ENCODE measurements at regions not wholly inside any gene's neighbourhood (a gene's known extent, or its start where the extent isn't known, plus 50 kb on each side); places are given as distances from the start of the nearest gene placed in this dataset.
"Not testable (repeated sequence)": the region's sequence is repeated elsewhere in the genome, so short reads cannot be mapped to it uniquely, and the experiment has no call there.

GRCh38 chrX:39791691-39792090 is 306.1 kb downstream of the BCOR start:
- whole genome bisulfite sequencing, 2 donors, result 80 to 100% methylated on average over 4 of the region's 6 CpGs
- no peak for TF ChIP-seq CTCF (IDR thresholded peaks at IDR 0.05)
- no peak for TF ChIP-seq POLR2A (IDR thresholded peaks at IDR 0.05)
- H3K27me3 ChIP-seq, result no peaks in the 10 kb centered on the region
- no peaks in the 10 kb centered on the region for H3K9me3 ChIP-seq
- no peak overlapping the region for H3K27ac ChIP-seq
- H3K4me3 ChIP-seq, result no peak overlapping the region
- intact Hi-C loops (cut with DNase I), result no loop called here
- H3K4me1 ChIP-seq, result no peaks in the 10 kb centered on the region
- H3K36me3 ChIP-seq, result no peaks in the 10 kb centered on the region
- DNase-seq, result no peak

DNA sequence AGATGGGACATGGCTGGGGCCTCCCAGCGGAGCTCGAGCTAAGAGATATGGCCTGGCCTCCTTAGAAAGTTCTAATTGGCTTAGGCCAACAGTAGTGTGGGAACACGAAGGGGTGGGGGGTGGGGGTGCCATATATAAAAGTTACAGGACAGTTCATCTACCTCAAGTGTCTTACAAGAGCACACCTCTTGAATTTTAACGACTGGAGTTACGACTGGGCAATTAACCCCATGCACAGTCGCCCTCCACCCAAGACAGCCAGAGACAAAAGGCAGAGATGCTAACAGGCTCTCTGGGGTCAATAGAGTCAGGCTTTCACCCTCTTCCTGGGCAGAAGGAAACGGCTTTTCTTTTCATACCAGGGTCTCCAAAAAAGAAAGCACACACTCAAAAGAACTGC is 302.2 kb downstream of the BCOR start:
- WGBS, 2 donors, result 63 to 84% methylated on average over 4 to 7 of the region's 7 CpGs
- no peaks in the 10 kb centered on the region for H3K4me1 ChIP-seq
- H3K27me3 ChIP-seq, result no peaks in the 10 kb centered on the region
- no peak for TF ChIP-seq POLR2A (IDR thresholded peaks at IDR 0.05)
- TF ChIP-seq CTCF (IDR thresholded peaks at IDR 0.05), result no peak
- no peaks in the 10 kb centered on the region for H3K9me3 ChIP-seq
- no peak overlapping the region for H3K4me3 ChIP-seq
- intact Hi-C loops (cut with DNase I), result no loop called here
- no peaks in the 10 kb centered on the region for H3K36me3 ChIP-seq
- DNase-seq, result no peak
- no peak overlapping the region for H3K27ac ChIP-seq

DNA sequence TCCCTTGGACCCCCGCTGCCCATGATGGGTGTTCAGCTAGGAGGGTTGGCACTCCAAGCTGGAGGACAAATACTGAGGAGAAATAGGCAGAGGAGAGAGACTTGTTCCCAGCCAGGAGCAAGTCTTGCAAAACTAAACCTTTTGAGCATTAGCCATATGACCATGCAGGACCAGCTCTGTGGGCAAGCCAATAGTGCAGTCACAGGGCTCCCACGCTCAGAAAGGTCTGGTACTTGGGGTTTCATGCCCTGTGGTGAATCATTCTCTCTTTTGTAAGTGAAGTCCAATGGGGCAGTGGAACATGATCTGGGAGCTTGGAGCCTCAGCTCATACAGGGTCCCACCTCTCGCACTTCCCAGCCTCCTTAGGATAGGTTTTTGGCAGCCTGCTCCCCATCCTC is 300.9 kb downstream of the BCOR start:
- H3K4me3 ChIP-seq, result no peak overlapping the region

GRCh38 chrX:39798488-39798887 is 299.3 kb downstream of the BCOR start:
- H3K27ac ChIP-seq; intact Hi-C loops (cut with DNase I); DNase-seq; H3K27me3 ChIP-seq; H3K4me3 ChIP-seq; H3K36me3 ChIP-seq; H3K9me3 ChIP-seq; H3K4me1 ChIP-seq: not testable (repeated sequence)
- WGBS, 2 donors, result 85% methylated on average over 2 of the region's 2 CpGs; no CpG with 5 or more reads in 1 of the 2 donors

More for the DNA sequence above, 300.9 kb downstream of the BCOR start:
- intact Hi-C loops (cut with DNase I), result no loop called here
- TF ChIP-seq POLR2A (IDR thresholded peaks at IDR 0.05), result no peak
- TF ChIP-seq CTCF (IDR thresholded peaks at IDR 0.05), result no peak
- no peaks in the 10 kb centered on the region for H3K4me1 ChIP-seq
- no peaks in the 10 kb centered on the region for H3K27me3 ChIP-seq
- H3K27ac ChIP-seq, result no peak overlapping the region
- WGBS, 2 donors, result 53% methylated on average over 3 of the region's 3 CpGs; no CpG with 5 or more reads in 1 of the 2 donors
- no peaks in the 10 kb centered on the region for H3K36me3 ChIP-seq
- H3K9me3 ChIP-seq, result no peaks in the 10 kb centered on the region
- DNase-seq, result no peak

- Histone ChIP-seq H3K4me3 (no peak overlapping the region), H3K36me3 (no peaks in the 10 kb centered on the region), H3K4me1 (no peaks in the 10 kb centered on the region), H3K9me3 (no peaks in the 10 kb centered on the region), H3K27me3 (no peaks in the 10 kb centered on the region), H3K27ac (no peak overlapping the region)
- DNase-seq, result no peak
- 66 to 69% methylated on average over 7 to 8 of the region's 11 CpGs for WGBS, 2 donors
- intact Hi-C loops (cut with DNase I), result no loop called here
- TF ChIP-seq CTCF (IDR thresholded peaks at IDR 0.05), result no peak
- no peak for TF ChIP-seq POLR2A (IDR thresholded peaks at IDR 0.05)
Measured at GRCh38 chrX:39802354-39802753, 295.4 kb downstream of the BCOR start.

- TF ChIP-seq CTCF (IDR thresholded peaks at IDR 0.05) (no peak), POLR2A (IDR thresholded peaks at IDR 0.05) (no peak)
- H3K4me3 ChIP-seq, result no peak overlapping the region
- WGBS, 2 donors, result 54 to 68% methylated on average over 4 to 10 of the region's 10 CpGs
- no peaks in the 10 kb centered on the region for H3K9me3 ChIP-seq
- no peaks in the 10 kb centered on the region for H3K27me3 ChIP-seq
- intact Hi-C loops (cut with DNase I), result no loop called here
- H3K4me1 ChIP-seq, result no peaks in the 10 kb centered on the region
- H3K27ac ChIP-seq, result no peak overlapping the region
- H3K36me3 ChIP-seq, result no peaks in the 10 kb centered on the region
- DNase-seq, result no peak
Measured at GRCh38 chrX:39802908-39803307, 294.9 kb downstream of the BCOR start.
